ENCODE measurements at regions not wholly inside any gene's neighbourhood (a gene's known extent, or its start where the extent isn't known, plus 50 kb on each side); places are given as distances from the start of the nearest gene placed in this dataset.

DNA sequence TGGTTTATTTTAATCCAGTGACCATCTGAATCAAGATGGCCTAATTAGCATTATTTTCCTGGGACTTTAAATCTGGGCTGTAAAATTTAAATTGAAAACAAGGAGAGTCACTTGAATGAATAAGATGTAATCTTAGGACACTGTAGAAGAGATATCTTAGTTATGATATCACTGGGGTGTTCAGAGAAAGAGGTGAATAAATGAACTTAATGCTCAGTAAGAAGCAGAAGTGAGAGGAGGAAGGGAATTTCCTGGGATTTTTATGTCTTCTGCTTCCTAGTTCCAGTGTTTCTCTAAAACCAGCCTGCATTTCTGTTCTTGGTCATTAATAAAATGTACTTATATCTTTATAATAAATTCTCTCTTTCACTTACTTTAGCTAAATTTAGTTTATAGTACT, 136.8 kb upstream of the PTPRK start:
- Histone ChIP-seq H3K4me3 (no peak overlapping the region), H3K9me3 (no peaks in the 10 kb centered on the region), H3K36me3 (ENCODE audit: insufficient read depth in 1 of 2, low read depth in 1 of 2) (no peaks in the 10 kb centered on the region), H3K27ac (no peak overlapping the region), H3K4me1 (no peaks in the 10 kb centered on the region), H3K27me3 (ENCODE audit: insufficient read depth in 3 of 3, low read length in 2 of 3) (no peaks in the 10 kb centered on the region)
- no peak for ATAC-seq
- intact Hi-C loops (cut with DNase I): no loop called here
- TF ChIP-seq, protein P1, sequence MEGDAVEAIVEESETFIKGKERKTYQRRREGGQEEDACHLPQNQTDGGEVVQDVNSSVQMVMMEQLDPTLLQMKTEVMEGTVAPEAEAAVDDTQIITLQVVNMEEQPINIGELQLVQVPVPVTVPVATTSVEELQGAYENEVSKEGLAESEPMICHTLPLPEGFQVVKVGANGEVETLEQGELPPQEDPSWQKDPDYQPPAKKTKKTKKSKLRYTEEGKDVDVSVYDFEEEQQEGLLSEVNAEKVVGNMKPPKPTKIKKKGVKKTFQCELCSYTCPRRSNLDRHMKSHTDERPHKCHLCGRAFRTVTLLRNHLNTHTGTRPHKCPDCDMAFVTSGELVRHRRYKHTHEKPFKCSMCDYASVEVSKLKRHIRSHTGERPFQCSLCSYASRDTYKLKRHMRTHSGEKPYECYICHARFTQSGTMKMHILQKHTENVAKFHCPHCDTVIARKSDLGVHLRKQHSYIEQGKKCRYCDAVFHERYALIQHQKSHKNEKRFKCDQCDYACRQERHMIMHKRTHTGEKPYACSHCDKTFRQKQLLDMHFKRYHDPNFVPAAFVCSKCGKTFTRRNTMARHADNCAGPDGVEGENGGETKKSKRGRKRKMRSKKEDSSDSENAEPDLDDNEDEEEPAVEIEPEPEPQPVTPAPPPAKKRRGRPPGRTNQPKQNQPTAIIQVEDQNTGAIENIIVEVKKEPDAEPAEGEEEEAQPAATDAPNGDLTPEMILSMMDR (IDR thresholded peaks at IDR 0.05): no peak
- DNase-seq: no peak

GRCh38 chr6:128655978-128656498, 135.6 kb upstream of the PTPRK start:
- TF ChIP-seq, protein P1 (IDR thresholded peaks at IDR 0.05): no peak
- ATAC-seq (no peak), DNase-seq (no peak)
- no peaks in the 10 kb centered on the region for H3K9me3 ChIP-seq
- H3K36me3 ChIP-seq (ENCODE audit: insufficient read depth in 1 of 2, low read depth in 1 of 2): no peaks in the 10 kb centered on the region
- H3K27me3 ChIP-seq (ENCODE audit: insufficient read depth in 3 of 3, low read length in 2 of 3): no peaks in the 10 kb centered on the region
- 59 to 71% (median 60%) methylated on average over 1 of the region's 1 CpG for WGBS, 3 donors
- H3K27ac ChIP-seq: no peak overlapping the region
- H3K4me3 ChIP-seq: no peak overlapping the region
- intact Hi-C loops (cut with DNase I): no loop called here
- H3K4me1 ChIP-seq: no peaks in the 10 kb centered on the region

DNA sequence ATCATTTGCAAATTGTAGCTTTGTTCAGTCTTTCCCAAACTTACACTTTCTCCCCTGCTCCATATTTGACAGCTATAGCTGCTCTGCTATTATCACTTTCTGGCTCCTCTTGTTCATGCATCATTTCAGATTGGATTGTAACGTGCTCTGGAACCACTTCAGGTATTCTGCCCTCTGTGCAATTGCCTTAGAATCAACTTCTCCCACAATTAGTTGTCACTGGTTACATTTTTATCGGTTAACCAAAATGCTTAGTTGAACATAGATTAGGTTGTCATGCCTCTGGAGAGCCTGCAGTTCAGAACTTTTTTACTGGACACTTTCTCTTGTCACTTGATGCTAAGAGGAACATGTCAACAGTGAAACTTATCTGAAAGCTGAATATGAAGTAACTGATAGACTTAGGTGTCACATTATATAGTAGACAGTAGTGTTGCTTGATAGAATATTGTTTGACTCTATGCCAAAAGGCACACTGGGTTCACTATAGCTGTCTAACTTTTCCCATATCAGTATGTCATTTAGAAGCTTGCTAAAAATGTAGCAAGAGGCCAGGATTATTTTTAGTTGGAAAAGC, 127.7 kb upstream of the PTPRK start:
- H3K36me3 ChIP-seq (ENCODE audit: insufficient read depth in 1 of 2, low read depth in 1 of 2): no peaks in the 10 kb centered on the region
- H3K27me3 ChIP-seq (ENCODE audit: insufficient read depth in 3 of 3, low read length in 2 of 3): no peaks in the 10 kb centered on the region
- no peaks in the 10 kb centered on the region for H3K4me1 ChIP-seq
- 75 to 78% (median 76%) methylated on average over 2 of the region's 2 CpGs for WGBS, 3 donors
- TF ChIP-seq, protein P1 (IDR thresholded peaks at IDR 0.05): no peak
- intact Hi-C loops (cut with DNase I): no loop called here
- no peak for DNase-seq
- no peak overlapping the region for H3K4me3 ChIP-seq
- no peaks in the 10 kb centered on the region for H3K9me3 ChIP-seq
- no peak overlapping the region for H3K27ac ChIP-seq
- no peak for ATAC-seq

- no peak for ATAC-seq
- TF ChIP-seq, protein P1 (IDR thresholded peaks at IDR 0.05): no peak
- 65 to 77% (median 68%) methylated on average over 1 of the region's 1 CpG for WGBS, 3 donors
- Histone ChIP-seq H3K27ac (no peak overlapping the region), H3K4me1 (no peaks in the 10 kb centered on the region), H3K36me3 (ENCODE audit: insufficient read depth in 1 of 2, low read depth in 1 of 2) (no peaks in the 10 kb centered on the region), H3K9me3 (no peaks in the 10 kb centered on the region), H3K4me3 (no peak overlapping the region), H3K27me3 (ENCODE audit: insufficient read depth in 3 of 3, low read length in 2 of 3) (no peaks in the 10 kb centered on the region)
- intact Hi-C loops (cut with DNase I): no loop called here
- no peak for DNase-seq
Observed at GRCh38 chr6:128642132-128642531, 121.7 kb upstream of the PTPRK start.

- TF ChIP-seq, protein P1 (IDR thresholded peaks at IDR 0.05): no peak
- no peaks in the 10 kb centered on the region for H3K36me3 ChIP-seq (ENCODE audit: insufficient read depth in 1 of 2, low read depth in 1 of 2)
- intact Hi-C loops (cut with DNase I): no loop called here
- no peaks in the 10 kb centered on the region for H3K9me3 ChIP-seq
- DNase-seq (no peak), ATAC-seq (no peak)
- no peak overlapping the region for H3K4me3 ChIP-seq
- H3K27ac ChIP-seq: no peak overlapping the region
- no peaks in the 10 kb centered on the region for H3K4me1 ChIP-seq
- no peaks in the 10 kb centered on the region for H3K27me3 ChIP-seq (ENCODE audit: insufficient read depth in 3 of 3, low read length in 2 of 3)
Observed at GRCh38 chr6:128641703-128642102, 121.3 kb upstream of the PTPRK start.
